ENCODE measurements at regions not wholly inside any gene's neighbourhood (a gene's known extent, or its start where the extent isn't known, plus 50 kb on each side); places are given as distances from the start of the nearest gene placed in this dataset.
A peak's percentile ranks its signal among the peaks of the same experiment; 100 is the strongest.

- DNase-seq = no peak
Measured at GRCh38 chr2:221200184-221200839, 371.8 kb downstream of the EPHA4 start.

- DNase-seq = no peak
Measured at GRCh38 chr2:221202431-221202830, 369.7 kb downstream of the EPHA4 start.

- DNase-seq = peak in 1 of 3 experiments; percentile 32
Measured at GRCh38 chr2:221203125-221203524, 369.0 kb downstream of the EPHA4 start.

DNA sequence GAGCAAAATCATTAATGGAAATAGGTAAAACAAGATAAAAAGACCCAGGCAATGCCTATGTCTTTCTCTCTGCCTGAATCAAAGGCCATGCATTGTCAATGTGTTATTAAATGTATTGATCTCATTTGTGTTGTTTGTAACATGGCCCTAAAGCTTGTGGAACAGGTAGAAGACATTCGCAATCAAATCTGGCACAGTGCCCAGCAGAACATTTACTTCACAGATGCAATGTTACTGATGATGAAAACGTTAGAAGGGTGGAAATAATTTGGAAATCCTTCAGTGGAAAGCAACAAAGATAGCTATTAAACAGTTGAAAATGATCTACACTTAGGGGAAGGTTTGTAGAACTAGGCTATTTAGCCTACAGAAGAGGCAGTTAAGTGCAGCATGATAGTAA is 368.2 kb downstream of the EPHA4 start:
- DNase-seq = peak; percentile 45 to 80 (median 61)

DNA sequence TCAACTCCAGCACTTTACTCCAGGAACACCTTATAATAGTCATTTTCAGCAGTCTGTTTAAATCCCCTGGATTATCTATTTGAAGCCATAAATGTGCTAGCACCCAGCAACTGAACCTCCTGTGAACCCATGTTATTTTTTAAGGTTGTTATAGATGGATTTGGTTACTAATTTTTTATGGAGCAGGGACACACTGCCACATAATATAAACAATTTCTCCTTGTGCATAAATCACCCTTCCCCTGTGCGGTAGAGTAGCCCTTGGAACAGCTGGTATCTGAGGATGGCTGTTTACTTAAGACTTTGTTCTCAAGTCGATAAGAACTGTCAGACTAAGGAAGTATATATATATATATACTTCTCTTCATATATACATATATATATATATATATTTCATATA is 367.4 kb downstream of the EPHA4 start:
- DNase-seq = peak in 2 of 3 experiments; percentile 30 to 77

DNA sequence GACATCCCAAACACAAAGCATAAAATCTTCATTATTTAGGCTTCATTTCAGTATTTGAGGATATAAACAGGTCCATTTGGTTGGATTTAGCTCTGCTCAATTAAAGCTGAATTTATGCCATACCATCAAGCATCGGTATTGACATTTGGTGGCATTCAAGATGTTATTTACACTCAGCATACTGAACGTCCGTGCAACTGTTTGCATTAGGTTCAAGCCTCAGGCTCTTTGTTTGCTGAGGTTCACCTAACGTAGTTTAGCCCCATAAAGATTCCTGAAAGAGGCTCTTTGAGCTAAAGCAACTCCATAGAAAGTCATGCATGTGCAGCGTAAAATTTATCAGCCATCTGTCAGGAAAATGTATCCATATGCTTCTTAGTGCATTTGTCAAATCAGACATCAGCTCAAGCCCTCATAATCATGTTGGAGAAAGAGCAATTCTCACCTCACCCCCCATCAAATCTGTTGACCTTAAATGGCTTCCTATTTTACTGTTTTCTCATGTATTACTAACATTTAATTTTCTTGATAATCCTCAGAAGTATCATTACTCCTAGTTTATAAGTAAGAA is 366.9 kb downstream of the EPHA4 start:
- DNase-seq = peak; percentile 56 to 86 (median 68)

DNA sequence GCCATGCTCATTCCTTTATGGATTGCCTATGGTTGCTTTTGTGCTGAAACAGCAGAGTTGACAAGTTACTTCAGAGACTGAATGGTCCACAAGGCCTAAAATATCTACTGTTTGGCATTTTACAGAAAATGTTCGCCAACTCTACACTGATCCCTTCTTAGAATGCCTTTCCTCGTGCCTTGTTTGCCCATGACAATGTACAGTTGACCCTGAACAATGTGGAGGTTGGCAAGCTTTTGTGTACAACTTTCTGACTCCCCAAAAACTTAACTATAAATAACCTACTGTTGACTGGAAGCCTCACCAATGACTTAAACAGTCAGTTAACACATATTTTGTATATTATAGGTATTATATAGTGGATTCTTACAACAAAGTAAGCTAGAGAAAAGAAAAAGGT is 361.4 kb downstream of the EPHA4 start:
- no peak for DNase-seq

DNA sequence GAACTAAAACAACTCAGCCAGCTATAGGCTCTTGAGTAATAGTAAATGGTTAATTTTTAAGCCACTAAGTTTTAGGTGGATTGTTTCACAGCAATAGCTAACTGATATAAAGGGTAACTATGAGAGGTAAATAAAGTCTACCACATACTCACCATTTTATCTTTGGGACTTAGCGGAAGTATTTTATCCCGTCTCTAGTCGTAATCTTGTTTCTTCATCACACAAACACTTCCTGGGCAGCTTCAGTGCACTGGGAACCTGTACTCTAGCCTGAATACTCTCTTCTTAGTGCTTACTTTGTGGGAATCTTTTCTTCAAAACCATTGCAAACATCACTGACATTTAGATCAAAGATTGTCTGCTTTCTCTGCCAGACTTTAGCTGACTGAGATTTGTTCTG is 360.5 kb downstream of the EPHA4 start:
- no peak for DNase-seq

- no peak for DNase-seq
Measured at GRCh38 chr2:221212105-221212504, 360.0 kb downstream of the EPHA4 start.

GRCh38 chr2:221215487-221215886 is 356.6 kb downstream of the EPHA4 start:
- DNase-seq = no peak

DNA sequence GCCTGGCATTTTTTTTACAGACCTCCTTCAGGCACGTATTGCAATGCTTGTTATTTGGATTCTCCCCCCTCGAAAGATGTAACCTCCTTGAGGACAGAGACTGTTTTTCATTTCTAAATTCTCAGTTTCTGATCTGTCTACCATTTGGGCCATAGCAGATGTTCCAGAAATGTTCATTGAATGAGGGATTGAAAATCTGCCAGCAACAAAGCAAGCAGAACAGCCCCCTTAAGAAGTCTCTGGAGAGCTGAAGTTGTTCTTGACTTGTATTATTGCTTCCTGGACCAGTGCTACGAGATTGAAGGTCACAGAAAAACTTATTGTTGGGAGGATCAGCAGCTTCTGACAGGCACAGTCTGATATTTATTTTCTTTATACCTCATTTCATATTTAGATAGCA is 355.5 kb downstream of the EPHA4 start:
- DNase-seq = no peak

DNA sequence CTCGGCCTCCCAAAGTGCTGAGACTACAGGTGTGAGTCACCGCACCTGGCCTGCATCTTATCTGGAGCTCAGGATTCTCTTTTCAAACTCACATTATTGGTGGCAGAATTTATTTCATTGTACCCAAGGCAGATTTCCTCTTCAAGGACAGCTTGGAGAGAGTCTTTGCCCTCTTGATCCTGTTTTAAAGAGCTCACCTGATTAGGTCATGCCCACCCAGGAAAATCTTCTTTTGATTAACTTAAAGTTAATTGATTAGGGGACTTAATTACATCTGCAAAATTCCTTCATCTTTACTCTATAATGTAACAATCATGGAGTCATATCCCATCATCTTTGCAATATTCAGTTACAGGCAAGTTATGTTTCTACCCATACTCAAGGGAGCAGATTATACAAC is 346.4 kb downstream of the EPHA4 start:
- DNase-seq = no peak

- DNase-seq = no peak
Measured at GRCh38 chr2:221228214-221228769, 343.8 kb downstream of the EPHA4 start.

DNA sequence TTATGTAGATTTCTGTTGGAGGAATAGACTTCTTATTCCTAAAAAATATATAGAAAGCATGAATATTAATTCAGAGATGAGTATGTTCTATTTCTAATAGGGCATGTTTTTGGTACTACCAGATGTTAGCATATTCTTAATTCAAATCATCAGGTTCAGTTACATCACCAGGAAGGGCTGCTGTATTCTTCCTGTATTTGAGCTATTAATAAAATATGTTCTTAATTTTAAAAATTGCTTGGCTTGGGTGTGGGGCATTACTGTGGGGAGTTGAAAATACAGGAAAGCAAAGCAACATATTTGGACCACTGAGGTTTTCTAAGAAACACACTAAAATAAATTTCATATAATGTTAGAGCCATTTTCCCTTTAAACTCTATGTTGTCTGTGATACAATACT is 343.0 kb downstream of the EPHA4 start:
- no peak for DNase-seq

DNA sequence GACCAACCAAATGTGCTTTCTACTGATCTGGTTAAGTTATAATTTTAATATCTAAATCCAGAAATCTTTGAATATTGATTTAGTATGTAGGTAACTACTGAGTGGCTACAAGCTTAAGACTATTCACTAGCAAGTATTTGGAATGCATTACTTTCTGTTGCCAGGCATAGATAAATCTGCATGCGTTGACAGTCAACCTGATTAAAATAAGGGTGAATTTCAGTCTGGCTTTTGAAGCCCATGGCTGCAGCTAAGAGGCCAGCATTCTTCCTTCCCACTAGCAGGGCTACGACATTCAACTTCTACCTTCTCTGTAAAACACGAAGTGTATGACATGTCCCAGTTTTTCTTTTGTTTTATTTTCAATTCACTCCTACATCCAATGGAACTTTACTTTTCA is 340.6 kb downstream of the EPHA4 start:
- no peak for DNase-seq

- DNase-seq = no peak
Measured at GRCh38 chr2:221235941-221236340, 336.2 kb downstream of the EPHA4 start.

DNA sequence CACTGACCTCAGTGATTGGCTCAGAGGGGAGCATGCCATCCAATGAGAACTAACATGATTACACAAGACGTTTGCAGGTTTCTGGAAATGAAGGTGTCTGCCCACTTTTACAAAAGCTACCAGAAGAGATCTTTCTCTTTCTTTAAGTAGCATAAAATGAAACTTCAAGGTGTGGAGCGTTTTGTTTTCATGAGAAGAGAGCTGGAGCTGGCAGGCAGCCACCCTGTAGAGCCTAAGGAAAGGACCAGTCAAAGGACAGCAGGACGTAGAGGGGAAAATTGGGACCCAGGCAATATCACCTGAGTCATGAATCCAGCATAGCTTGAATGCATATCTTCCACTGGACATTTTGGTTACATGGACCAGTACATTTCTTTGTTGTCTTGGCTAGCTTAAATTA is 331.0 kb downstream of the EPHA4 start:
- no peak for DNase-seq

DNA sequence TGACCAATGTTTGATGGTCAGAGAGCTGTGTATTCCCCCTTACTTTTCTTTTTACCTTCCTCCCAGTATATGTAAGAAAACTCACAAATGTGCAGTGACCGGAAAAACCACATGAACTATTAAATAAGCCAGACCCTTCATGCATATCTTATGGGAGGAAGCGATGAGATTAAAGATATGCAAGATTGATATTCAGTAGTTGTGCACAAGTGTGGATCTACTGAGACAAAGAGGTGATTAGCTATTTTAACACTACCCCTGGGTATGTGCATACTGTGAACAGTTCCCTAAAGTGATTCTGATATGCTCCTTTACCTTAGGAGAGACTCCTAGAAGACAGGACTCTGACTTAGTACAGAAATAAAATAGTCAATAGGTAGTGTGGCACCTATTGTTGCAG is 328.3 kb downstream of the EPHA4 start:
- no peak for DNase-seq

- no peak for DNase-seq
Measured at GRCh38 chr2:221245045-221245444, 327.1 kb downstream of the EPHA4 start.

DNA sequence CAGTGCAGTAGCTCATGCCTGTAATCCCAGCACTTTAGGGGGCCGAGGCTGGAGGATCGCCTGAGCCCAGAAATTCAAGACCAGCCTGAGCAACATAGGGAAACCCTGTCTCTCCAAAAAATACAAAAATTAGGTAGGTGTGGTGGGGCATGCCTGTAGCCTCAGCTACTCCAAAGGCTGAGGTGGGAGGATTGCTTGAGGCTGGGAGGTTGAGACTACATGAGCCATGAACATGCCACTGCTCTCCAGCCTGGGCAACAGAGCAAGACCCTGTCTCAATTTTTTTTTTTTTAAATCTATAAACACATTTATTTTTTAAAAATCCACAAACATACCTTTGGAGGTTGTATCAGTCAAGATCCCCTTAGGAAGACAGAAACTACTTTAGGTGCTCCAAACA is 326.3 kb downstream of the EPHA4 start:
- DNase-seq = no peak

DNA sequence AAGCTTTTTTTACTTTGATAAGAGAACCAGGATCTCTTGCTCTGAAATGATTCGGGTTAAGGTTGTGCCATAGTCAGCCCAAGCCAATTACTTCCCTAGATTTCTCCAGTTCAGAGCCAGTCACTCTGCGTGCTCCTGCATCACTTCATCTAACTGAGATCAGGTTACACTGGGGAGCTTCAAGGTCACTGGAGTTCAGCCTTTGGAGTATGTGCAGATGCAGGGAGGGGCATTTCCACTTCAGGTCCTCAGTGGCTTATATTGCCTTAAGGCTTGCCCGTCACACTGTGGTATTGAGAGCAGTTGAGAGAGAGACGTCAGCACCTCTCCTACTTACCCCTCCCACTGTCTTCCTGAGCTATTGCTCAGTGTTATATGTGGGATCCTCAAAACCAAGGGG is 317.8 kb downstream of the EPHA4 start:
- peak in 2 of 3 experiments; percentile 13 to 40 for DNase-seq

GRCh38 chr2:221255862-221256261 is 316.2 kb downstream of the EPHA4 start:
- DNase-seq = peak in 1 of 3 experiments; percentile 3

DNA sequence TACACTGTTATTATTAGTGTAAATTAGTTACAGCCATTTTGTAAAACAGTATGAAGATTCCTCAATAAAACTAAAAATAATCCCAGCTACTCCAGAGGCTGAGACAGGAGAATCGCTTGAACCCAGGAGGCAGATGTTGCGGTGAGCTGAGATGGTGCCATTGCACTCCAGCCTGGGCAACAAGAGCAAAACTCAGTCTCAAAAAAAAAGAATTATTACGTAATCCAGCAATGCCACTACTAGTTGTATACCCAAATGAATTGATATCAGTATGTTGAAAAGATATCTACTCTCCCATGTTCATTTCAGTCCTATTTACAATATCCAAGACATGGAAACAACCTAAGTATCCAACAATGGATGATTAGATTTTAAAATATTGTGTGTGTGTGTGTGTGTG is 313.6 kb downstream of the EPHA4 start:
- no peak for DNase-seq

GRCh38 chr2:221262651-221263050 is 309.5 kb downstream of the EPHA4 start:
- no peak for DNase-seq

GRCh38 chr2:221263573-221263972 is 308.5 kb downstream of the EPHA4 start:
- DNase-seq = no peak

Measured in NCI-H1417 (cell line).